SK-N-SH treated with all-trans-retinoic acid at 6 μM for 48 hours (cell line): ENCODE measurements at regions not wholly inside any gene's neighbourhood (a gene's known extent, or its start where the extent isn't known, plus 50 kb on each side); places are given as distances from the start of the nearest gene placed in this dataset.

ENCODE experiments used
- ATAC-seq: fragments of 200-7000 bp; cut with Tn5 transposase; 3 replicates; pipeline ENCODE4 v1.9.1; 2020; ENCODE audit warnings: mild to moderate bottlenecking, moderate library complexity
- ARNTL ChIP-seq: fragments of 450-650 bp; formaldehyde crosslinking; IDR thresholded peaks from 2 replicates; pipeline ENCODE4 v1.5.0; 2020; ENCODE audit warnings: low read depth, mild to moderate bottlenecking, moderate library complexity, borderline replicate concordance
- BACH2 ChIP-seq: fragments of 250-450 bp; sonication (Bioruptor Pico); IDR thresholded peaks from 2 replicates; pipeline ENCODE4 v1.9.0; 2021; ENCODE audit warnings: mild to moderate bottlenecking, borderline replicate concordance
- CREB5 ChIP-seq: fragments of 250-450 bp; sonication (Bioruptor Pico); IDR thresholded peaks from 2 replicates; pipeline ENCODE4 v1.5.1; 2020; ENCODE audit warnings: low read depth, mild to moderate bottlenecking, moderate library complexity
- CSDC2 ChIP-seq: fragments of 250-450 bp; sonication (Bioruptor Pico); IDR thresholded peaks from 2 replicates; pipeline ENCODE4 v1.5.0; 2020; ENCODE audit warnings: mild to moderate bottlenecking, moderate library complexity
- CSRNP3 ChIP-seq: fragments of 250-450 bp; sonication (Bioruptor Pico); IDR thresholded peaks from 2 replicates; pipeline ENCODE4 v1.5.1; 2021; ENCODE audit warnings: mild to moderate bottlenecking, moderate library complexity
- GLIS3 ChIP-seq: fragments of 250-450 bp; sonication (Bioruptor Pico); IDR thresholded peaks from 2 replicates; pipeline ENCODE4 v1.5.0; 2020; ENCODE audit warnings: mild to moderate bottlenecking, moderate library complexity
- ISL1 ChIP-seq: fragments of 250-450 bp; sonication (Bioruptor Pico); IDR thresholded peaks from 2 replicates; pipeline ENCODE4 v2.1.2; 2022; ENCODE audit warnings: mild to moderate bottlenecking, moderate library complexity
- OSR1 ChIP-seq: fragments of 250-450 bp; sonication (Bioruptor Pico); IDR thresholded peaks from 2 replicates; pipeline ENCODE4 v1.8.0; 2022; ENCODE audit warnings: moderate library complexity, mild to moderate bottlenecking, inconsistent platforms
- PATZ1 ChIP-seq: fragments of 250-450 bp; sonication (Bioruptor Pico); IDR thresholded peaks from 2 replicates; pipeline ENCODE4 v1.8.0; 2020; ENCODE audit warnings: mild to moderate bottlenecking, moderate library complexity, borderline replicate concordance
- POU6F1 ChIP-seq: fragments of 250-450 bp; sonication (Bioruptor Pico); IDR thresholded peaks from 2 replicates; pipeline ENCODE4 v1.8.0; 2021; ENCODE audit warnings: low read depth, mild to moderate bottlenecking, moderate library complexity, borderline replicate concordance
- PPARA ChIP-seq: fragments of 250-450 bp; sonication (Bioruptor Pico); IDR thresholded peaks from 2 replicates; pipeline ENCODE4 v1.5.0; 2020; ENCODE audit warnings: mild to moderate bottlenecking, borderline replicate concordance
- RARB ChIP-seq: fragments of 250-450 bp; sonication (Bioruptor Pico); IDR thresholded peaks from 2 replicates; pipeline ENCODE4 v1.8.0; 2021; ENCODE audit warnings: mild to moderate bottlenecking, moderate library complexity
- SNAI2 ChIP-seq: fragments of 250-450 bp; sonication (Bioruptor Pico); IDR thresholded peaks from 2 replicates; pipeline ENCODE4 v1.5.0; 2020; ENCODE audit warnings: mild to moderate bottlenecking, moderate library complexity
- TCF4 ChIP-seq: fragments of 250-450 bp; sonication (Bioruptor Pico); IDR thresholded peaks from 2 replicates; pipeline ENCODE4 v1.8.0; 2021; ENCODE audit warnings: mild to moderate bottlenecking, moderate library complexity, borderline replicate concordance
- TOX ChIP-seq: fragments of 250-450 bp; sonication (Bioruptor Pico); IDR thresholded peaks from 2 replicates; pipeline ENCODE4 v1.8.0; 2021; ENCODE audit warnings: mild to moderate bottlenecking, moderate library complexity, borderline replicate concordance
- TSHZ2 ChIP-seq: fragments of 250-450 bp; sonication (Bioruptor Pico); IDR thresholded peaks from 2 replicates; pipeline ENCODE4 v1.5.0; 2020; ENCODE audit warnings: mild to moderate bottlenecking, moderate library complexity
- ZC3H10 ChIP-seq: fragments of 250-450 bp; sonication (Bioruptor Pico); IDR thresholded peaks from 2 replicates; pipeline ENCODE4 v1.5.1; 2021; ENCODE audit warnings: mild to moderate bottlenecking, moderate library complexity
- ZFP3 ChIP-seq: fragments of 250-450 bp; sonication (Bioruptor Pico); IDR thresholded peaks from 2 replicates; pipeline ENCODE4 v1.5.0; 2020; ENCODE audit warnings: mild to moderate bottlenecking, moderate library complexity
- ZFP30 ChIP-seq: fragments of 450-650 bp; formaldehyde crosslinking; IDR thresholded peaks from 2 replicates; pipeline ENCODE4 v1.5.0; 2022; ENCODE audit warnings: mild to moderate bottlenecking, moderate library complexity
- ZNF565 ChIP-seq: fragments of 450-650 bp; formaldehyde crosslinking; conservative IDR thresholded peaks from 2 replicates; pipeline ENCODE4 v1.5.0; 2020; ENCODE audit warnings: low read depth, mild to moderate bottlenecking, moderate library complexity
- ZNF70 ChIP-seq: fragments of 450-650 bp; formaldehyde crosslinking; IDR thresholded peaks from 2 replicates; pipeline ENCODE4 v1.5.0; 2020; ENCODE audit warnings: mild to moderate bottlenecking, moderate library complexity
- ZNF8 ChIP-seq: fragments of 450-650 bp; formaldehyde crosslinking; IDR thresholded peaks from 2 replicates; pipeline ENCODE4 v1.5.0; 2020; ENCODE audit warnings: mild to moderate bottlenecking, moderate library complexity

GRCh38 chr1:164498792-164499191, 60.2 kb upstream of the PBX1 start:
- TF ChIP-seq GLIS3 (CRISPR knock-in tag) (no peak), ZFP3 (CRISPR knock-in tag) (no peak), ZC3H10 (CRISPR knock-in tag) (no peak), CSDC2 (CRISPR knock-in tag) (no peak), PPARA (no peak), TSHZ2 (CRISPR knock-in tag) (no peak), ZFP30 (CRISPR knock-in tag) (no peak), ARNTL (CRISPR knock-in tag) (no peak), POU6F1 (CRISPR knock-in tag) (no peak), ZNF8 (CRISPR knock-in tag) (no peak), SNAI2 (CRISPR knock-in tag) (no peak), ISL1 (no peak), CREB5 (CRISPR knock-in tag) (no peak), BACH2 (CRISPR knock-in tag) (no peak), TCF4 (no peak), RARB (CRISPR knock-in tag) (no peak), ZNF565 (CRISPR knock-in tag) (no peak), OSR1 (no peak), TOX (CRISPR knock-in tag) (no peak), PATZ1 (no peak)
- ATAC-seq, result no peak

- no peak for ATAC-seq
- no peak for TF ChIP-seq SNAI2 (CRISPR knock-in tag)
- TF ChIP-seq PPARA, result no peak
- no peak for TF ChIP-seq ZNF8 (CRISPR knock-in tag)
- TF ChIP-seq ISL1, result no peak
- TF ChIP-seq TCF4, result no peak
- TF ChIP-seq POU6F1 (CRISPR knock-in tag), result no peak
- no peak for TF ChIP-seq ZNF70 (CRISPR knock-in tag)
- TF ChIP-seq ZFP3 (CRISPR knock-in tag), result no peak
- no peak for TF ChIP-seq PATZ1
- no peak for TF ChIP-seq TOX (CRISPR knock-in tag)
- TF ChIP-seq CSDC2 (CRISPR knock-in tag), result no peak
- TF ChIP-seq CSRNP3 (CRISPR knock-in tag), result no peak
- TF ChIP-seq ZFP30 (CRISPR knock-in tag), result no peak
- no peak for TF ChIP-seq OSR1
- TF ChIP-seq GLIS3 (CRISPR knock-in tag), result no peak
- TF ChIP-seq ZNF565 (CRISPR knock-in tag), result no peak
Measured at GRCh38 chr1:164504749-164505148, 54.2 kb upstream of the PBX1 start.
